GM23338 (cell line): ENCODE measurements at regions not wholly inside any gene's neighbourhood (a gene's known extent, or its start where the extent isn't known, plus 50 kb on each side); places are given as distances from the start of the nearest gene placed in this dataset.

Experiments
- ATAC-seq: fragments of 200-7000 bp; cut with Tn5 transposase; 3 replicates; pipeline ENCODE4 v1.9.1; 2020
- DNase-seq: peaks from one replicate; pipeline ENCODE4 v3.0.0-alpha.2; 2015; ENCODE audit warnings: low spot score
- H2AFZ ChIP-seq: fragments of 200-600 bp; sonication (generic); 2 replicates; pipeline ENCODE4 v1.8.0; 2016; ENCODE audit warnings: antibody characterized with exemption, mild to moderate bottlenecking, moderate library complexity
- H3F3A ChIP-seq: fragments of 200-600 bp; sonication (generic); replicated peaks from 2 replicates; pipeline ENCODE4 v1.8.0; 2017; ENCODE audit warnings: antibody characterized with exemption, mixed run types, low read depth
- H3K27ac ChIP-seq: fragments of 200-600 bp; sonication (generic); 2 replicates; pipeline ENCODE4 v1.6.1; 2016; ENCODE audit warnings: low read depth
- H3K27me3 ChIP-seq: fragments of 200-600 bp; sonication (generic); 2 replicates; pipeline ENCODE4 v1.8.0; 2016; ENCODE audit warnings: mild to moderate bottlenecking, mixed run types, moderate library complexity; ENCODE audit not compliant: insufficient read depth
- H3K36me3 ChIP-seq: fragments of 200-600 bp; sonication (generic); 2 replicates; pipeline ENCODE4 v1.8.0; 2016; ENCODE audit warnings: mild to moderate bottlenecking; ENCODE audit not compliant: insufficient read depth
- H3K4me1 ChIP-seq: fragments of 200-600 bp; sonication (generic); 2 replicates; pipeline ENCODE4 v1.8.0; 2016; ENCODE audit warnings: mild to moderate bottlenecking, moderate library complexity; ENCODE audit not compliant: insufficient read depth
- H3K4me2 ChIP-seq: fragments of 200-600 bp; sonication (generic); 2 replicates; pipeline ENCODE4 v1.7.1; 2017; ENCODE audit warnings: mixed run types
- H3K4me3 ChIP-seq: fragments of 200-600 bp; sonication (generic); 2 replicates; pipeline ENCODE4 v1.6.1; 2016; ENCODE audit warnings: mixed run types
- H3K79me2 ChIP-seq: fragments of 200-600 bp; sonication (generic); replicated peaks from 2 replicates; pipeline ENCODE4 v1.8.0; 2017; ENCODE audit warnings: mild to moderate bottlenecking; ENCODE audit not compliant: insufficient read depth
- H3K9me2 ChIP-seq: fragments of 200-600 bp; sonication (generic); 2 replicates; pipeline ENCODE4 v1.8.0; 2017; ENCODE audit not compliant: insufficient read depth
- H4K20me1 ChIP-seq: fragments of 200-600 bp; sonication (generic); replicated peaks from 2 replicates; pipeline ENCODE4 v1.8.0; 2017; ENCODE audit warnings: mild to moderate bottlenecking; ENCODE audit not compliant: insufficient read depth
- H3K27ac Mint-ChIP-seq: 2 replicates; pipeline ENCODE4 v1.8.0; 2020; ENCODE audit warnings: inconsistent platforms, mild to moderate bottlenecking, moderate library complexity, mixed read lengths
- H3K27me3 Mint-ChIP-seq: 3 replicates; pipeline ENCODE4 v1.8.0; 2022; ENCODE audit warnings: low read depth, mild to moderate bottlenecking, moderate library complexity, mixed read lengths, inconsistent platforms; ENCODE audit not compliant: insufficient read depth, poor library complexity
- H3K36me3 Mint-ChIP-seq: 3 replicates; pipeline ENCODE4 v1.8.0; 2021; ENCODE audit warnings: low read depth, mild to moderate bottlenecking, inconsistent platforms, moderate library complexity, mixed read lengths
- H3K4me1 Mint-ChIP-seq: 3 replicates; pipeline ENCODE4 v1.8.0; 2020; ENCODE audit warnings: mild to moderate bottlenecking, inconsistent platforms, mixed read lengths
- H3K4me3 Mint-ChIP-seq: 3 replicates; pipeline ENCODE4 v1.8.0; 2021; ENCODE audit warnings: moderate library complexity, mild to moderate bottlenecking, inconsistent platforms, mixed read lengths
- H3K9me3 Mint-ChIP-seq: 3 replicates; pipeline ENCODE4 v1.8.0; 2020; ENCODE audit warnings: moderate library complexity, mild to moderate bottlenecking, inconsistent platforms, mixed read lengths
- CREB1 ChIP-seq: fragments of 250-450 bp; sonication (Bioruptor Pico); IDR thresholded peaks from 2 replicates; pipeline ENCODE4 v1.5.0; 2020; ENCODE audit warnings: low read depth, mild to moderate bottlenecking, moderate library complexity
- NANOG ChIP-seq: IDR thresholded peaks from 2 replicates; pipeline ENCODE4 v1.6.1; 2016; ENCODE audit warnings: antibody characterized with exemption, borderline replicate concordance
- POLR2AphosphoS5 ChIP-seq: IDR thresholded peaks from 2 replicates; pipeline ENCODE4 v1.6.1; 2016; ENCODE audit warnings: antibody characterized with exemption, low read depth
- STAT1 ChIP-seq: IDR thresholded peaks from one replicate; pipeline ENCODE4 v1.6.1; 2016; ENCODE audit warnings: antibody characterized with exemption; ENCODE audit not compliant: unreplicated experiment
- ZNF331 ChIP-seq: fragments of 250-450 bp; sonication (Bioruptor Pico); IDR thresholded peaks from 2 replicates; pipeline ENCODE4 v1.5.0; 2020; ENCODE audit warnings: low read depth, mild to moderate bottlenecking, moderate library complexity
- TF ChIP-seq, protein P1 (sequence below): fragments of 250-450 bp; sonication (Bioruptor Pico); IDR thresholded peaks from 2 replicates; pipeline ENCODE4 v1.5.0; 2020; ENCODE audit warnings: mild to moderate bottlenecking, moderate library complexity
- TF ChIP-seq, protein P2 (sequence below): IDR thresholded peaks from one replicate; pipeline ENCODE4 v1.6.1; 2018; ENCODE audit warnings: antibody characterized with exemption; ENCODE audit not compliant: unreplicated experiment
- TF ChIP-seq, protein P3 (sequence below): IDR thresholded peaks from 2 replicates; pipeline ENCODE4 v1.6.1; 2016; ENCODE audit warnings: antibody characterized with exemption

DNA sequence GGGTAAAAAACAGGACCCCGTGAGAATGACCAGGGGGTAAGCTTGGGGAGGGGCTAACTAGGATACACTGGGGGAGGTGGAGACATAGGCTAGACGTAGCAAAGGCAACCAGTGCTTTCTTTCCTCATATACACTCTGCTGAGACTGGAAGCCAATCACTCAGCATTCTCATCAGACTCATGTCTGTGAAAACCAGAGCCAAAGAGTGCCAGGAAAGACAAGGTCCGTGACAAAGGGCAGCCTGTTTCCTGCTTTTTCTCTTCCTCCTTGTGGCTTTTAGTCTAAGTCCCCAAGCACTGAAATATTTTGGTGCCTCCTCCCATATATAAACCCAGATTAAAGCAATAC lies 97.9 kb upstream of the NEDD9 start (continued):
- no peak for TF ChIP-seq ZNF331 (CRISPR knock-in tag)
- no peak for TF ChIP-seq NANOG
- no peak for TF ChIP-seq POLR2AphosphoS5

DNA sequence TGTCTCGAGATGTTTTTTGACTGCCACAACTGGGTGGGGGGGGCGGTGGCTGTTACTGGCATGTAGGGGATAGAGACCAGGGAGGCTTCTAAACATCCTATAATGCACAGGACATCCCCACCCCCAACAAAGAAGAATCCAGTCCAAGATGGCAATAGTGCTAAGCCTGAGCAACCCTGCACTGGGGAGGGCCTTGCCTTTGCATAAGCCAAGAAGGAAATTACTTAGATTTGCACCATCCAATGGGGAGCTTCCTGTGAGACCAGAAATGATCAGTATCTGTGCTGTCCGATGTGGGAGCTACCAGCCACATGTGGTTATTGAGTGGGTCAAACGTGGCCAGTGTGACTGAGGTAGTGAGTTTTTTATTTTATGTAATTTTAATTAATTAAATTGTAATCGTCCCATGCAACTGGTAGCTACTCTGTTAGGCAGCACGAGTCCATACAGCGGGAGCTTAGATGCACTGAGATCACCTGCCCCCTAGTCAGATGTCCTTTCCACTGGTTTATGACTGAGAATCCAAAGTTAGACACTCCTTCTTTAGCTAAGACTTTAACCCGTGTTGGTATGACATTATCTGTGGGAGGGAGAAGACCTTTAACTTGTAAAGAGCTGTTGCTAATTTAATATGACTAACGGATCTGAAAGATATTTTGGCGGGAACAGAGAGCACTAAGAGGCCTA lies 97.4 kb upstream of the NEDD9 start:
- no peak overlapping the region for H3K4me3 ChIP-seq
- no peaks in the 10 kb centered on the region for H3K79me2 ChIP-seq
- no peak overlapping the region for H3K27ac ChIP-seq
- no peaks in the 10 kb centered on the region for H3K27me3 ChIP-seq
- H4K20me1 ChIP-seq, result no peaks in the 10 kb centered on the region
- Mint-ChIP-seq H3K4me3 (no peak overlapping the region), H3K27ac (no peak overlapping the region), H3K36me3 (no peaks in the 10 kb centered on the region), H3K27me3 (peaks cover 6% of the 10 kb centered on the region), H3K4me1 (peaks cover 10% of the 10 kb centered on the region; the same call in 2 of the 3 replicates), H3K9me3 (no peaks in the 10 kb centered on the region; the same call in 2 of the 3 replicates)
- H2AFZ ChIP-seq, result peak overlapping the region; percentile 23; the same call in 1 of the 2 replicates
- H3K4me1 ChIP-seq, result peaks cover 4% of the 10 kb centered on the region; the same call in 1 of the 2 replicates
- no peak overlapping the region for H3K4me2 ChIP-seq
- ATAC-seq (no peak), DNase-seq (no peak)
- TF ChIP-seq, protein P1, sequence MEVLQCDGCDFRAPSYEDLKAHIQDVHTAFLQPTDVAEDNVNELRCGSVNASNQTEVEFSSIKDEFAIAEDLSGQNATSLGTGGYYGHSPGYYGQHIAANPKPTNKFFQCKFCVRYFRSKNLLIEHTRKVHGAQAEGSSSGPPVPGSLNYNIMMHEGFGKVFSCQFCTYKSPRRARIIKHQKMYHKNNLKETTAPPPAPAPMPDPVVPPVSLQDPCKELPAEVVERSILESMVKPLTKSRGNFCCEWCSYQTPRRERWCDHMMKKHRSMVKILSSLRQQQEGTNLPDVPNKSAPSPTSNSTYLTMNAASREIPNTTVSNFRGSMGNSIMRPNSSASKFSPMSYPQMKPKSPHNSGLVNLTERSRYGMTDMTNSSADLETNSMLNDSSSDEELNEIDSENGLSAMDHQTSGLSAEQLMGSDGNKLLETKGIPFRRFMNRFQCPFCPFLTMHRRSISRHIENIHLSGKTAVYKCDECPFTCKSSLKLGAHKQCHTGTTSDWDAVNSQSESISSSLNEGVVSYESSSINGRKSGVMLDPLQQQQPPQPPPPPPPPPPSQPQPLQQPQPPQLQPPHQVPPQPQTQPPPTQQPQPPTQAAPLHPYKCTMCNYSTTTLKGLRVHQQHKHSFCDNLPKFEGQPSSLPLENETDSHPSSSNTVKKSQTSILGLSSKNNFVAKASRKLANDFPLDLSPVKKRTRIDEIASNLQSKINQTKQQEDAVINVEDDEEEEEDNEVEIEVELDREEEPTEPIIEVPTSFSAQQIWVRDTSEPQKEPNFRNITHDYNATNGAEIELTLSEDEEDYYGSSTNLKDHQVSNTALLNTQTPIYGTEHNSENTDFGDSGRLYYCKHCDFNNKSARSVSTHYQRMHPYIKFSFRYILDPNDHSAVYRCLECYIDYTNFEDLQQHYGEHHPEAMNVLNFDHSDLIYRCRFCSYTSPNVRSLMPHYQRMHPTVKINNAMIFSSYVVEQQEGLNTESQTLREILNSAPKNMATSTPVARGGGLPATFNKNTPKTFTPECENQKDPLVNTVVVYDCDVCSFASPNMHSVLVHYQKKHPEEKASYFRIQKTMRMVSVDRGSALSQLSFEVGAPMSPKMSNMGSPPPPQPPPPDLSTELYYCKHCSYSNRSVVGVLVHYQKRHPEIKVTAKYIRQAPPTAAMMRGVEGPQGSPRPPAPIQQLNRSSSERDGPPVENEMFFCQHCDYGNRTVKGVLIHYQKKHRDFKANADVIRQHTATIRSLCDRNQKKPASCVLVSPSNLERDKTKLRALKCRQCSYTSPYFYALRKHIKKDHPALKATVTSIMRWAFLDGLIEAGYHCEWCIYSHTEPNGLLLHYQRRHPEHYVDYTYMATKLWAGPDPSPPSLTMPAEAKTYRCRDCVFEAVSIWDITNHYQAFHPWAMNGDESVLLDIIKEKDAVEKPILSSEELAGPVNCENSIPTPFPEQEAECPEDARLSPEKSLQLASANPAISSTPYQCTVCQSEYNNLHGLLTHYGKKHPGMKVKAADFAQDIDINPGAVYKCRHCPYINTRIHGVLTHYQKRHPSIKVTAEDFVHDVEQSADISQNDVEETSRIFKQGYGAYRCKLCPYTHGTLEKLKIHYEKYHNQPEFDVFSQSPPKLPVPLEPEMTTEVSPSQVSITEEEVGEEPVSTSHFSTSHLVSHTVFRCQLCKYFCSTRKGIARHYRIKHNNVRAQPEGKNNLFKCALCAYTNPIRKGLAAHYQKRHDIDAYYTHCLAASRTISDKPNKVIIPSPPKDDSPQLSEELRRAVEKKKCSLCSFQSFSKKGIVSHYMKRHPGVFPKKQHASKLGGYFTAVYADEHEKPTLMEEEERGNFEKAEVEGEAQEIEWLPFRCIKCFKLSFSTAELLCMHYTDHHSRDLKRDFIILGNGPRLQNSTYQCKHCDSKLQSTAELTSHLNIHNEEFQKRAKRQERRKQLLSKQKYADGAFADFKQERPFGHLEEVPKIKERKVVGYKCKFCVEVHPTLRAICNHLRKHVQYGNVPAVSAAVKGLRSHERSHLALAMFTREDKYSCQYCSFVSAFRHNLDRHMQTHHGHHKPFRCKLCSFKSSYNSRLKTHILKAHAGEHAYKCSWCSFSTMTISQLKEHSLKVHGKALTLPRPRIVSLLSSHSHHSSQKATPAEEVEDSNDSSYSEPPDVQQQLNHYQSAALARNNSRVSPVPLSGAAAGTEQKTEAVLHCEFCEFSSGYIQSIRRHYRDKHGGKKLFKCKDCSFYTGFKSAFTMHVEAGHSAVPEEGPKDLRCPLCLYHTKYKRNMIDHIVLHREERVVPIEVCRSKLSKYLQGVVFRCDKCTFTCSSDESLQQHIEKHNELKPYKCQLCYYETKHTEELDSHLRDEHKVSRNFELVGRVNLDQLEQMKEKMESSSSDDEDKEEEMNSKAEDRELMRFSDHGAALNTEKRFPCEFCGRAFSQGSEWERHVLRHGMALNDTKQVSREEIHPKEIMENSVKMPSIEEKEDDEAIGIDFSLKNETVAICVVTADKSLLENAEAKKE (CRISPR knock-in tag), result no peak
- TF ChIP-seq STAT1, result no peak
- no peak for TF ChIP-seq CREB1 (CRISPR knock-in tag)
- no peak for TF ChIP-seq ZNF331 (CRISPR knock-in tag)
- TF ChIP-seq, protein P2, sequence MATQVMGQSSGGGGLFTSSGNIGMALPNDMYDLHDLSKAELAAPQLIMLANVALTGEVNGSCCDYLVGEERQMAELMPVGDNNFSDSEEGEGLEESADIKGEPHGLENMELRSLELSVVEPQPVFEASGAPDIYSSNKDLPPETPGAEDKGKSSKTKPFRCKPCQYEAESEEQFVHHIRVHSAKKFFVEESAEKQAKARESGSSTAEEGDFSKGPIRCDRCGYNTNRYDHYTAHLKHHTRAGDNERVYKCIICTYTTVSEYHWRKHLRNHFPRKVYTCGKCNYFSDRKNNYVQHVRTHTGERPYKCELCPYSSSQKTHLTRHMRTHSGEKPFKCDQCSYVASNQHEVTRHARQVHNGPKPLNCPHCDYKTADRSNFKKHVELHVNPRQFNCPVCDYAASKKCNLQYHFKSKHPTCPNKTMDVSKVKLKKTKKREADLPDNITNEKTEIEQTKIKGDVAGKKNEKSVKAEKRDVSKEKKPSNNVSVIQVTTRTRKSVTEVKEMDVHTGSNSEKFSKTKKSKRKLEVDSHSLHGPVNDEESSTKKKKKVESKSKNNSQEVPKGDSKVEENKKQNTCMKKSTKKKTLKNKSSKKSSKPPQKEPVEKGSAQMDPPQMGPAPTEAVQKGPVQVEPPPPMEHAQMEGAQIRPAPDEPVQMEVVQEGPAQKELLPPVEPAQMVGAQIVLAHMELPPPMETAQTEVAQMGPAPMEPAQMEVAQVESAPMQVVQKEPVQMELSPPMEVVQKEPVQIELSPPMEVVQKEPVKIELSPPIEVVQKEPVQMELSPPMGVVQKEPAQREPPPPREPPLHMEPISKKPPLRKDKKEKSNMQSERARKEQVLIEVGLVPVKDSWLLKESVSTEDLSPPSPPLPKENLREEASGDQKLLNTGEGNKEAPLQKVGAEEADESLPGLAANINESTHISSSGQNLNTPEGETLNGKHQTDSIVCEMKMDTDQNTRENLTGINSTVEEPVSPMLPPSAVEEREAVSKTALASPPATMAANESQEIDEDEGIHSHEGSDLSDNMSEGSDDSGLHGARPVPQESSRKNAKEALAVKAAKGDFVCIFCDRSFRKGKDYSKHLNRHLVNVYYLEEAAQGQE, result no peak
- TF ChIP-seq, protein P3, sequence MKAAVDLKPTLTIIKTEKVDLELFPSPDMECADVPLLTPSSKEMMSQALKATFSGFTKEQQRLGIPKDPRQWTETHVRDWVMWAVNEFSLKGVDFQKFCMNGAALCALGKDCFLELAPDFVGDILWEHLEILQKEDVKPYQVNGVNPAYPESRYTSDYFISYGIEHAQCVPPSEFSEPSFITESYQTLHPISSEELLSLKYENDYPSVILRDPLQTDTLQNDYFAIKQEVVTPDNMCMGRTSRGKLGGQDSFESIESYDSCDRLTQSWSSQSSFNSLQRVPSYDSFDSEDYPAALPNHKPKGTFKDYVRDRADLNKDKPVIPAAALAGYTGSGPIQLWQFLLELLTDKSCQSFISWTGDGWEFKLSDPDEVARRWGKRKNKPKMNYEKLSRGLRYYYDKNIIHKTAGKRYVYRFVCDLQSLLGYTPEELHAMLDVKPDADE, result no peak
- no peaks in the 10 kb centered on the region for H3K36me3 ChIP-seq
- H3F3A ChIP-seq, result no peaks in the 10 kb centered on the region
- peaks cover 4% of the 10 kb centered on the region; the same call in 1 of the 2 replicates for H3K9me2 ChIP-seq
